Gastroesophageal sphincter (tissue), 4 donors: ENCODE measurements at regions not wholly inside any gene's neighbourhood (a gene's known extent, or its start where the extent isn't known, plus 50 kb on each side); places are given as distances from the start of the nearest gene placed in this dataset.

Experiments used
- ATAC-seq: fragments of 150-250 bp; one replicate; pipeline ENCODE4 v1.9.1; 2016; ENCODE audit warnings: mild to moderate bottlenecking, moderate library complexity
- H3K27ac ChIP-seq, 4 donors: fragments of 200-600 bp; sonication (generic) in 3 of 4; 1 replicate in 3 of 4; 2 replicates in 1 of 4; pipeline ENCODE4 v1.5.1; 2016 to 2019
- H3K27me3 ChIP-seq: fragments of 200-600 bp; sonication (generic); one replicate; pipeline ENCODE4 v1.5.1; 2019
- H3K36me3 ChIP-seq, 2 donors: fragments of 200-600 bp; sonication (generic); one replicate each; pipeline ENCODE4 v1.5.1; 2019; ENCODE audit warnings: control low read depth in 1 of 2
- H3K4me1 ChIP-seq, 3 donors: fragments of 200-600 bp; sonication (generic); 1 replicate in 2 of 3; 2 replicates in 1 of 3; pipeline ENCODE4 v1.5.1; 2016 to 2019; ENCODE audit warnings: control low read depth in 2 of 3
- H3K4me3 ChIP-seq, 2 donors: fragments of 200-600 bp; sonication (generic); one replicate each; pipeline ENCODE4 v1.5.1; 2019; ENCODE audit warnings: mild to moderate bottlenecking in 1 of 2, moderate library complexity in 1 of 2
- H3K9me3 ChIP-seq, 3 donors: fragments of 200-600 bp; sonication (generic); one replicate each; pipeline ENCODE4 v1.5.1; 2017 to 2019; ENCODE audit warnings: control low read depth in 2 of 3
- CTCF ChIP-seq, 4 experiments: fragments of 200-600 bp in 2 of 4; fragments of 450-650 bp in 2 of 4; sonication (generic) in 1 of 4; IDR thresholded peaks; one replicate each; pipeline ENCODE4 v1.5.1; 2017 to 2019; ENCODE audit warnings: antibody characterized with exemption in 4 of 4, mild to moderate bottlenecking in 2 of 4, moderate library complexity in 2 of 4
- EP300 ChIP-seq: sonication (generic); formaldehyde crosslinking; IDR thresholded peaks from one replicate; pipeline ENCODE4 v1.6.1; 2017; ENCODE audit warnings: antibody characterized with exemption, mild to moderate bottlenecking
- POLR2A ChIP-seq, 2 donors: fragments of 450-650 bp; IDR thresholded peaks; one replicate each; pipeline ENCODE4 v1.6.1; 2017; ENCODE audit warnings: antibody characterized with exemption in 2 of 2, mild to moderate bottlenecking in 2 of 2, moderate library complexity in 1 of 2
- POLR2AphosphoS5 ChIP-seq: sonication (generic); formaldehyde crosslinking; IDR thresholded peaks from one replicate; pipeline ENCODE4 v1.6.1; 2017; ENCODE audit warnings: antibody characterized with exemption
- WGBS, 2 donors: methylation state at CpG; one replicate each; pipeline ENCODE4 v1.1.5; 2018; ENCODE audit warnings: low coverage in 1 of 2; 5-methylcytosine and 5-hydroxymethylcytosine counted together

GRCh38 chr4:27742816-27743215 lies 882.2 kb downstream of the STIM2 start:
- Histone ChIP-seq H3K4me1 (no peaks in the 10 kb centered on the region), H3K4me3 (no peak overlapping the region), H3K27ac (no peak overlapping the region), H3K36me3 (no peaks in the 10 kb centered on the region), H3K9me3 (no peaks in the 10 kb centered on the region), H3K27me3 (no peaks in the 10 kb centered on the region)
- ATAC-seq: no peak
- no peak for TF ChIP-seq POLR2A (IDR thresholded peaks at IDR 0.05)

GRCh38 chr4:27759611-27760575 lies 899.3 kb downstream of the STIM2 start:
- Histone ChIP-seq H3K27ac (no peak overlapping the region), H3K9me3 (no peaks in the 10 kb centered on the region), H3K4me1 (no peaks in the 10 kb centered on the region), H3K27me3 (no peaks in the 10 kb centered on the region), H3K36me3 (no peaks in the 10 kb centered on the region), H3K4me3 (no peak overlapping the region)
- no peak for TF ChIP-seq POLR2AphosphoS5
- no peak for TF ChIP-seq POLR2A (IDR thresholded peaks at IDR 0.05)
- TF ChIP-seq CTCF (IDR thresholded peaks at IDR 0.05): no peak
- no peak for TF ChIP-seq EP300
- no peak for ATAC-seq
- WGBS, 2 donors: 44 to 77% methylated on average over 11 of the region's 11 CpGs

DNA sequence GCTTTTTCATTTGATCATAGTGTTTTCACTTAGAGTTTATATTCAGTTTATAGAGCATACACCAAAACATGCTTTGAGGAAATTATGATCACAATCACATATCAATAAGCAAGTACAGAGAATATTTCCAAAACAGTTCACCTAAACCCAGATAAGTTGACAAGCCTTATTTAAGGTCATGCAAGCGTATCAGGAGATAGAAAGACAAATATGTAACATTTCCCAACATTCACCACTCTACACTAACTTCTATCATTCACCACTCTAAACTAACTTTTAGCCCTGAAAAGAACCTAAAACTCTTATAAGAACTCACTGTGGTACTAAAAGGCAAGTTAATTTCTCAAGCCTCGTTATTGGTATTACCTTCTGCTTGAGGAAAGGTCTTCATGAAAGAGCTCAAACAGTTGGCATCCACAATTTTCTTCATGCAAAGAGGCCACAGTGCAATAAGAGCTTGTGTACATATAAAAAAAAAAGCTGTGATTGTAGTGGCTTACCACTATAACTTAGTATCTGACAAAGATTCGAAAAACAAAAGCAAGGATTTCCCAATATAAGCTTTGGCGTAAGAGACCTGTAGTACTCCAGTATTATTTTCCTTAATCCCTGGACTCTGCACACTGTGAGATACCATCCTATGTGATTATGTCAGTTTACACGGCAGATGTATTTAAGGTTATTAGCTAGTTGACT lies 903.3 kb downstream of the STIM2 start:
- no peaks in the 10 kb centered on the region for H3K36me3 ChIP-seq
- no peak overlapping the region for H3K4me3 ChIP-seq
- H3K27me3 ChIP-seq: no peaks in the 10 kb centered on the region
- WGBS, 2 donors: 76 to 83% methylated on average over 4 to 5 of the region's 5 CpGs
- no peaks in the 10 kb centered on the region for H3K9me3 ChIP-seq
- no peak overlapping the region for H3K27ac ChIP-seq
- no peak for TF ChIP-seq CTCF (IDR thresholded peaks at IDR 0.05)
- TF ChIP-seq POLR2AphosphoS5: no peak
- no peak for TF ChIP-seq POLR2A (IDR thresholded peaks at IDR 0.05)
- no peak for TF ChIP-seq EP300
- no peak for ATAC-seq
- H3K4me1 ChIP-seq: no peaks in the 10 kb centered on the region

GRCh38 chr4:27764526-27764837 lies 903.8 kb downstream of the STIM2 start:
- 44 to 46% methylated on average over 3 to 4 of the region's 4 CpGs for WGBS, 2 donors
- no peaks in the 10 kb centered on the region for H3K36me3 ChIP-seq
- ATAC-seq: no peak

DNA sequence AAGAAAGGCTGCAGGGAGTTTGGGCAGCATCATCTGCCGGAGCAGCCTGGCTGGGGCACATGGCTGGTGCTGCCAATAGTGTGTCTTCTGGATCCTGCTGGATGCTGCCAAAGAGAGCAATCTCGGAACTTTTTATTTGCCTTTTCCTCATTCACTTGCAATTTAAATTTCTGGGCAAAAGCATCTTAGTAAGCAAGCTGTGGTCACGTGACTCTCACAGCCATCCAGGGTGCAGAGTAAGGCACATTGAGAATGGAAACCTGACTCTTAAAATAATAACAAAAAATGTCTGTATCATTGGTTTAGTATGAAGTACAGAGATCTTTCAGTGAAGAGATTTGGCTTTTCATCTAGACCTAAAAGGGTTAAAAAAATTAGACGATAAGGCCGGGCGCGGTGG lies 910.3 kb downstream of the STIM2 start:
- no peaks in the 10 kb centered on the region for H3K4me1 ChIP-seq
- no peak for ATAC-seq
- TF ChIP-seq POLR2A (IDR thresholded peaks at IDR 0.05) (no peak), CTCF (IDR thresholded peaks at IDR 0.05) (no peak), EP300 (no peak), POLR2AphosphoS5 (no peak)
- no peaks in the 10 kb centered on the region for H3K9me3 ChIP-seq
- no peaks in the 10 kb centered on the region for H3K36me3 ChIP-seq
- H3K4me3 ChIP-seq: no peak overlapping the region
- 85 to 89% methylated on average over 6 of the region's 7 CpGs for WGBS, 2 donors
- no peak overlapping the region for H3K27ac ChIP-seq
- H3K27me3 ChIP-seq: no peaks in the 10 kb centered on the region

More at GRCh38 chr4:27764526-27764837, 903.8 kb downstream of the STIM2 start:
- Histone ChIP-seq H3K4me1 (no peaks in the 10 kb centered on the region), H3K4me3 (no peak overlapping the region), H3K9me3 (no peaks in the 10 kb centered on the region), H3K27me3 (no peaks in the 10 kb centered on the region), H3K27ac (no peak overlapping the region)
- no peak for TF ChIP-seq POLR2AphosphoS5
- no peak for TF ChIP-seq EP300
- no peak for TF ChIP-seq CTCF (IDR thresholded peaks at IDR 0.05)
- no peak for TF ChIP-seq POLR2A (IDR thresholded peaks at IDR 0.05)
